Endodermal cell (in vitro differentiated cells): ENCODE measurements at regions not wholly inside any gene's neighbourhood (a gene's known extent, or its start where the extent isn't known, plus 50 kb on each side); places are given as distances from the start of the nearest gene placed in this dataset.
A peak's percentile ranks its signal among the peaks of the same experiment; 100 is the strongest.

Experiments
- DNase-seq: peaks from one replicate; pipeline ENCODE4 v3.0.0-alpha.2; 2017
- H3K27ac ChIP-seq: 2 replicates; pipeline ENCODE4 v1.5.1; 2013; ENCODE audit warnings: mild to moderate bottlenecking, low read depth, low read length, moderate library complexity
- H3K27me3 ChIP-seq: 2 replicates; pipeline ENCODE4 v1.6.1; 2013; ENCODE audit warnings: mild to moderate bottlenecking, low read length, moderate library complexity; ENCODE audit not compliant: insufficient read depth, control insufficient read depth, poor library complexity, severe bottlenecking
- H3K36me3 ChIP-seq: 2 replicates; pipeline ENCODE4 v1.7.0; 2013; ENCODE audit warnings: mild to moderate bottlenecking, low read length, moderate library complexity; ENCODE audit not compliant: control insufficient read depth, insufficient read depth
- H3K4me1 ChIP-seq: one replicate; pipeline ENCODE4 v1.7.0; 2013; ENCODE audit warnings: low read length; ENCODE audit not compliant: control insufficient read depth, insufficient read depth
- H3K4me3 ChIP-seq: 2 replicates; pipeline ENCODE4 v1.5.1; 2013; ENCODE audit warnings: mild to moderate bottlenecking, low read length, moderate library complexity
- H3K9ac ChIP-seq: 2 replicates; pipeline ENCODE4 v1.6.1; 2013; ENCODE audit warnings: mild to moderate bottlenecking, low read length, moderate library complexity; ENCODE audit not compliant: poor library complexity, severe bottlenecking; ENCODE audit errors: extremely low read depth
- H3K9me3 ChIP-seq: 2 replicates; pipeline ENCODE4 v1.6.1; 2013; ENCODE audit warnings: mild to moderate bottlenecking, low read length, moderate library complexity; ENCODE audit not compliant: control insufficient read depth
- H3K27ac Mint-ChIP-seq: 2 replicates; pipeline ENCODE4 v1.8.0; 2020; ENCODE audit warnings: mixed read lengths
- H3K27me3 Mint-ChIP-seq: 2 replicates; pipeline ENCODE4 v1.8.0; 2021; ENCODE audit warnings: mild to moderate bottlenecking, mixed read lengths; ENCODE audit not compliant: insufficient read depth
- H3K36me3 Mint-ChIP-seq: 2 replicates; pipeline ENCODE4 v1.8.0; 2020; ENCODE audit warnings: low read depth, mixed read lengths
- H3K4me1 Mint-ChIP-seq: 2 replicates; pipeline ENCODE4 v1.8.0; 2020; ENCODE audit warnings: mixed read lengths
- H3K4me3 Mint-ChIP-seq: 2 replicates; pipeline ENCODE4 v1.8.0; 2020; ENCODE audit warnings: mild to moderate bottlenecking, moderate library complexity, mixed read lengths
- H3K9me3 Mint-ChIP-seq: 2 replicates; pipeline ENCODE4 v1.8.0; 2020; ENCODE audit warnings: mild to moderate bottlenecking, mixed read lengths
- CTCF ChIP-seq: fragments of 200-600 bp; sonication (generic); conservative IDR thresholded peaks from 2 replicates; pipeline ENCODE4 v1.5.0; 2021; ENCODE audit warnings: antibody characterized with exemption, mild to moderate bottlenecking
- WGBS, 2 experiments: methylation state at CpG; one replicate each; pipeline versions ENCODE4 v1.1.5 to v1.1.7; 2013; ENCODE audit warnings: missing lambda C conversion rate in 2 of 2, mixed read lengths in 1 of 2; ENCODE audit not compliant: insufficient coverage in 1 of 2, insufficient read length in 1 of 2; 5-methylcytosine and 5-hydroxymethylcytosine counted together

- no peak for TF ChIP-seq CTCF
- Mint-ChIP-seq H3K27me3 (no peaks in the 10 kb centered on the region), H3K4me3 (no peak overlapping the region), H3K36me3 (no peaks in the 10 kb centered on the region), H3K4me1 (peaks cover 3% of the 10 kb centered on the region), H3K27ac (no peak overlapping the region), H3K9me3 (no peaks in the 10 kb centered on the region)
- DNase-seq = no peak
- Histone ChIP-seq H3K9me3 (no peaks in the 10 kb centered on the region), H3K27me3 (no peaks in the 10 kb centered on the region), H3K4me3 (no peak overlapping the region), H3K9ac (no peak overlapping the region), H3K36me3 (no peaks in the 10 kb centered on the region), H3K4me1 (no peaks in the 10 kb centered on the region), H3K27ac (no peak overlapping the region)
- WGBS, 2 experiments = 67 to 83% methylated on average over 1 of the region's 2 CpGs
Measured at GRCh38 chr9:12363439-12363838, 329.7 kb upstream of the TYRP1 start.

GRCh38 chr9:12368569-12368968 lies 324.6 kb upstream of the TYRP1 start:
- DNase-seq = no peak
- no peak overlapping the region for H3K4me3 ChIP-seq
- Mint-ChIP-seq H3K27me3 (no peaks in the 10 kb centered on the region), H3K4me3 (no peak overlapping the region), H3K36me3 (no peaks in the 10 kb centered on the region), H3K27ac (peak overlapping the region; percentile 25), H3K4me1 (peaks cover 3% of the 10 kb centered on the region), H3K9me3 (no peaks in the 10 kb centered on the region)
- no peak for TF ChIP-seq CTCF
- no peak overlapping the region for H3K27ac ChIP-seq
- 55% methylated on average over 1 of the region's 2 CpGs; no CpG with 5 or more reads in 1 of the 2 experiments for WGBS, 2 experiments
- no peaks in the 10 kb centered on the region for H3K36me3 ChIP-seq
- no peaks in the 10 kb centered on the region for H3K9me3 ChIP-seq
- no peaks in the 10 kb centered on the region for H3K4me1 ChIP-seq
- H3K27me3 ChIP-seq = no peaks in the 10 kb centered on the region
- no peak overlapping the region for H3K9ac ChIP-seq

- no peak overlapping the region for H3K4me3 Mint-ChIP-seq
- H3K36me3 Mint-ChIP-seq = no peaks in the 10 kb centered on the region
Measured at GRCh38 chr9:12391839-12392509, 301.2 kb upstream of the TYRP1 start.

More at GRCh38 chr9:12391839-12392509, 301.2 kb upstream of the TYRP1 start:
- H3K27me3 ChIP-seq = no peaks in the 10 kb centered on the region
- WGBS, 2 experiments = 89 to 95% methylated on average over 1 to 2 of the region's 2 CpGs
- no peak for TF ChIP-seq CTCF
- H3K9ac ChIP-seq = no peak overlapping the region
- no peaks in the 10 kb centered on the region for H3K9me3 Mint-ChIP-seq
- peaks cover 19% of the 10 kb centered on the region for H3K4me1 Mint-ChIP-seq
- no peak overlapping the region for H3K4me3 ChIP-seq
- no peaks in the 10 kb centered on the region for H3K36me3 ChIP-seq
- no peak overlapping the region for H3K27ac ChIP-seq
- H3K27ac Mint-ChIP-seq = no peak overlapping the region
- no peak for DNase-seq
- no peaks in the 10 kb centered on the region for H3K27me3 Mint-ChIP-seq
- H3K4me1 ChIP-seq = no peaks in the 10 kb centered on the region
- H3K9me3 ChIP-seq = no peaks in the 10 kb centered on the region
